Neural crest cell (in vitro differentiated cells): ENCODE measurements at regions not wholly inside any gene's neighbourhood (a gene's known extent, or its start where the extent isn't known, plus 50 kb on each side); places are given as distances from the start of the nearest gene placed in this dataset.

ENCODE experiments used
- DNase-seq: peaks from one replicate; pipeline ENCODE4 v3.0.0; 2021; ENCODE audit warnings: low read depth, mixed read lengths, low spot score
- H3K27ac Mint-ChIP-seq: one replicate; pipeline ENCODE4 v1.8.0; 2021; ENCODE audit warnings: mild to moderate bottlenecking, mixed read lengths; ENCODE audit not compliant: unreplicated experiment
- H3K27me3 Mint-ChIP-seq: 2 replicates; pipeline ENCODE4 v1.8.0; 2021; ENCODE audit warnings: low read depth, mild to moderate bottlenecking, mixed read lengths
- H3K36me3 Mint-ChIP-seq: 2 replicates; pipeline ENCODE4 v1.8.0; 2021; ENCODE audit warnings: low read depth, mild to moderate bottlenecking, mixed read lengths
- H3K4me1 Mint-ChIP-seq: 2 replicates; pipeline ENCODE4 v1.8.0; 2021; ENCODE audit warnings: mixed read lengths
- H3K4me3 Mint-ChIP-seq: one replicate; pipeline ENCODE4 v1.8.0; 2021; ENCODE audit warnings: mild to moderate bottlenecking, mixed read lengths
- H3K9me3 Mint-ChIP-seq: 2 replicates; pipeline ENCODE4 v1.8.0; 2021; ENCODE audit warnings: mixed read lengths
- TF ChIP-seq, protein P1 (sequence below): fragments of 200-600 bp; sonication (generic); conservative IDR thresholded peaks from 2 replicates; pipeline ENCODE4 v1.5.0; 2021; ENCODE audit warnings: antibody characterized with exemption, mild to moderate bottlenecking

DNA sequence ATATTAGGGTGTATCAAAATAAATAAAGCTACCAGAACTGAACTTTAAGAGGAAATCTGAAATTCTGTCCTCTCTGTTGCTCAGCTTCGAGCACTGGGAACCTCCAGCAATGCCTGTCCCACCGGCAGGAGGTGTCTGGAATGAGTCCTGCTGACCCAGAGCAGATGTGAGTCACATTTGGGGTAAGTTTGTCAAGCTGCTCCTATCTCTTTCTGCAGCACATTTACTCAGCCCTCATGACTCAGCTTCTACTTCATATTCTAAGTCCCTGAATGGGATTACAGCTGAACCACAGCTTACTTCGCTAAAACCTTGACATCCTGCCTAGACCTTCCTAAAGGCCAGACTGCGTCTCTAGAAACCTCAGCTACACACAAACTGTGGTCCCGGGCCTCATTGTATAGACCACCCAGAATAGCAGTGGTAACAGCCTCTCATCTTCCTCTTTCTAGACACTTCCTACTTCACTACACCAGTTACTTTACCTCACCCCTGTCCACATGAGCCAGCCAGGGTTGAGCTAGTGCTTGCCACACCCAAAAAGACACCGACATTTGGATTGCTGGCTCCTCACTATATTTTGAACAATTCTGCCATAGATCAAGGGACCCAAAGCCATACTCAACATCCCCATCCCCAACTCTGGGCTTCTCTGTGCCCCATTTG, 109.6 kb upstream of the TMCO5A start:
- no peak overlapping the region for H3K27ac Mint-ChIP-seq
- no peaks in the 10 kb centered on the region for H3K27me3 Mint-ChIP-seq
- TF ChIP-seq, protein P1, sequence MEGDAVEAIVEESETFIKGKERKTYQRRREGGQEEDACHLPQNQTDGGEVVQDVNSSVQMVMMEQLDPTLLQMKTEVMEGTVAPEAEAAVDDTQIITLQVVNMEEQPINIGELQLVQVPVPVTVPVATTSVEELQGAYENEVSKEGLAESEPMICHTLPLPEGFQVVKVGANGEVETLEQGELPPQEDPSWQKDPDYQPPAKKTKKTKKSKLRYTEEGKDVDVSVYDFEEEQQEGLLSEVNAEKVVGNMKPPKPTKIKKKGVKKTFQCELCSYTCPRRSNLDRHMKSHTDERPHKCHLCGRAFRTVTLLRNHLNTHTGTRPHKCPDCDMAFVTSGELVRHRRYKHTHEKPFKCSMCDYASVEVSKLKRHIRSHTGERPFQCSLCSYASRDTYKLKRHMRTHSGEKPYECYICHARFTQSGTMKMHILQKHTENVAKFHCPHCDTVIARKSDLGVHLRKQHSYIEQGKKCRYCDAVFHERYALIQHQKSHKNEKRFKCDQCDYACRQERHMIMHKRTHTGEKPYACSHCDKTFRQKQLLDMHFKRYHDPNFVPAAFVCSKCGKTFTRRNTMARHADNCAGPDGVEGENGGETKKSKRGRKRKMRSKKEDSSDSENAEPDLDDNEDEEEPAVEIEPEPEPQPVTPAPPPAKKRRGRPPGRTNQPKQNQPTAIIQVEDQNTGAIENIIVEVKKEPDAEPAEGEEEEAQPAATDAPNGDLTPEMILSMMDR = no peak
- no peaks in the 10 kb centered on the region for H3K36me3 Mint-ChIP-seq
- H3K4me3 Mint-ChIP-seq = no peak overlapping the region
- H3K9me3 Mint-ChIP-seq = no peaks in the 10 kb centered on the region
- H3K4me1 Mint-ChIP-seq = no peaks in the 10 kb centered on the region
- no peak for DNase-seq

DNA sequence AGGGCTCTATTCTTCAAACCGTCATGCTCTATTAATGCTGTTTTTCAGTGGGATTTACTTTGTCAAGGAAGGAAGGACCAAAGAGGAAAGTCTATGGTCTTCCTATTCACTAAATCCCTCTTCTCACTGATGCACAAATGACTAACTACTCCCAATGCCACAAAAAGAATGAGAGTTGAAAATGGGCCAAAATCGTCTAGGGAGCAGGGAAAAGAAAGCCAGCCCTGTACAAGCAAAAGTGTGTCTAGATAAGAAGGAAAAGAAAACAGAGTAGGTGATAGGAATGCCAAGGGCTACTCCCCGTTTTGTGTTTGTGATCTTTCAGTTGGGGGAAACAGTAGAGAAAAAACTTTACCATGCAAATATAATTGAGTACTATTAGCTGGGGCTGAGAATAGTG, 97.2 kb upstream of the TMCO5A start:
- Mint-ChIP-seq H3K27ac (no peak overlapping the region), H3K9me3 (peaks cover 2% of the 10 kb centered on the region), H3K36me3 (peaks cover 6% of the 10 kb centered on the region), H3K27me3 (no peaks in the 10 kb centered on the region), H3K4me3 (no peak overlapping the region), H3K4me1 (peaks cover 12% of the 10 kb centered on the region)
- TF ChIP-seq, protein P1 = no peak
- no peak for DNase-seq

DNA sequence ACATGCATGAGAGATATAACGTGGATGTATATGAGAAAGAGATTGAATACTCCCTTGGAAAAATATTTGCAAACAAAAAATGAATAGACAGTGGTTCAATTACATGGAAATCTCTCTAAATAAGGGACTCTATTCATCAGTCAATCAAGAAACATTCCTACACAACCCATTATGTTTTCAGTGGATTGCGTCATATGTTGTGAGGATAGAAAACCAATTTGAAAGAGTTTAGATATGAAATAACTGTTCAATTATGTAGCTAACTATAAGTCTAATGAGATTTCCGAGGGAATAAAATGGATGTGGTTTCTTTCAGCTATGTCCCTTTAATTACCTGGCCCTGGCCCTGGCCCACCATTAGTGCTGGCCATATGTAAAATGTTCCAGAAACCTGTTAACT, 86.7 kb upstream of the TMCO5A start:
- no peak overlapping the region for H3K27ac Mint-ChIP-seq
- no peak overlapping the region for H3K4me3 Mint-ChIP-seq
- no peaks in the 10 kb centered on the region for H3K36me3 Mint-ChIP-seq
- no peaks in the 10 kb centered on the region for H3K27me3 Mint-ChIP-seq
- no peak for DNase-seq
- no peaks in the 10 kb centered on the region for H3K4me1 Mint-ChIP-seq
- H3K9me3 Mint-ChIP-seq = peaks cover 3% of the 10 kb centered on the region
- TF ChIP-seq, protein P1 = no peak

DNA sequence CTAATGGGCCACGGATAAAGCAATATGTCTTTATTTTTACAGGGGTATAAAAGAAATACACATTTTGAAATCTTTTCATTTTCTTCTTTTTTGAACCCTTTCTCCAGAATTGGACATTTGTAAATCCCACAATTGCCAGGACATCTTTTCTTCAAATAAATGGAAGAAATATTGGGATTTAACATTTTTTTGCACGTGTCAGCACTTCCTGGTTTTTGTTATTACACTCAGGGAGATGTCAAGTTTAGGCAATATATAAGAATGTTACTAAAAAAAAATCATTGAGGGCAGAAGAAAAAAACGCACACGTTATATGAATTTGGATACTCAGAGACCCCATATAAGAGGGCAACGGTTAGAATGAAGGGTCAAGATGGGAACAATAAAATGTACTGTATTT, 78.3 kb upstream of the TMCO5A start:
- H3K27ac Mint-ChIP-seq = no peak overlapping the region
- DNase-seq = no peak

DNA sequence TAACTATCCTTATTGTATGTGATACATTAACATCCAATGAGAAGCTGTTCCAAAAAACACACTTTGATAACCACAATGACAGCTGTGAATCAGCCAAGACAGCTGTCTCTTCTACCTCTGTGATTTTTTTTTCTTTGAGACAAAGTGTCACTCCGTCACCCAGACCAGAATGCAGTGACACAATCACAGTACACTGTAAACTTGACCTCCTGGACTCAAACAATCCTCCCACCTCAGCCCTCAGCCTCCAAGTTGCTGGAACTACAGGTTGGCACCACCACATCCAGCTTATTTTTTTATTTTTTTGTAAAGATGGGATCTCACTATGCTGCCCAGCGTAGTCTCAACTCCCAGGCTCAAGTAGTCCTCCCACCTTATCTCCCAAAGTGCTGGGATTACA, 73.5 kb upstream of the TMCO5A start:
- H3K36me3 Mint-ChIP-seq = no peaks in the 10 kb centered on the region

More for the DNA sequence above, 78.3 kb upstream of the TMCO5A start:
- TF ChIP-seq, protein P1 = no peak
- Mint-ChIP-seq H3K27me3 (no peaks in the 10 kb centered on the region), H3K9me3 (peaks cover 3% of the 10 kb centered on the region), H3K36me3 (no peaks in the 10 kb centered on the region), H3K4me3 (no peak overlapping the region), H3K4me1 (no peaks in the 10 kb centered on the region)

More for the DNA sequence above, 73.5 kb upstream of the TMCO5A start:
- no peaks in the 10 kb centered on the region for H3K4me1 Mint-ChIP-seq
- H3K9me3 Mint-ChIP-seq = peaks cover 12% of the 10 kb centered on the region
- no peak overlapping the region for H3K27ac Mint-ChIP-seq
- TF ChIP-seq, protein P1 = no peak
- DNase-seq = no peak
- no peak overlapping the region for H3K4me3 Mint-ChIP-seq
- H3K27me3 Mint-ChIP-seq = no peaks in the 10 kb centered on the region
